ENCODE measurements at regions not wholly inside any gene's neighbourhood (a gene's known extent, or its start where the extent isn't known, plus 50 kb on each side); places are given as distances from the start of the nearest gene placed in this dataset.

DNA sequence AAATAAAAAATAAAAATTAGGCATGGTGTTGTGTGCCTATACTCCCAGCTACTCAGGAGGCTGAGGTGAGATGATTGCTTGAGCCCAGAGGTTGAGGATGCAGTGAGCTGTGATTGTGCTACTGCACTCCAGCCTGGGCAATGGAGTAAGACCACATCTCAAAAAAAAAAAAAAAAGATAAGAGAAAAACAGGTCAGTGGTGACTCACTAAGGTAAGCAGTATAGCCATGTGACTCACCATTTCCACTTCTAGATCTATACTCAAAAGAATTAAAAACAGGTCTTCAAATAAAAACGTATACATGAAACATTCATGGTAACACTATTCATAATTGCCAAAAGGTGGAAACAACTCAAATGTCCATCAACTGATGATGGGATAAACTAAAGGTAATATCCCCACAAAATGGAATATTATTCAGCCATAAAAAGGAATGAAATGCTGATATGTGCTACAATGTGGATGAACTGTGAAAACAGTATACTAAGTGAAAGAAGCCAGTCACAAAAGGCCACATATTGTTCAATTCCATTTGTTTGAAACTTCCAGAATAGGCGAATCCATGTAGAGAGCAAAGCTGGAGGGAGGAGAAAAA lies 75.1 kb downstream of the ZNF281 start:
- Histone ChIP-seq H3K4me3 (no peak overlapping the region), H3K27ac (no peak overlapping the region)
- no peak for DNase-seq (ENCODE audit: low spot score)
- TF ChIP-seq, protein P1, sequence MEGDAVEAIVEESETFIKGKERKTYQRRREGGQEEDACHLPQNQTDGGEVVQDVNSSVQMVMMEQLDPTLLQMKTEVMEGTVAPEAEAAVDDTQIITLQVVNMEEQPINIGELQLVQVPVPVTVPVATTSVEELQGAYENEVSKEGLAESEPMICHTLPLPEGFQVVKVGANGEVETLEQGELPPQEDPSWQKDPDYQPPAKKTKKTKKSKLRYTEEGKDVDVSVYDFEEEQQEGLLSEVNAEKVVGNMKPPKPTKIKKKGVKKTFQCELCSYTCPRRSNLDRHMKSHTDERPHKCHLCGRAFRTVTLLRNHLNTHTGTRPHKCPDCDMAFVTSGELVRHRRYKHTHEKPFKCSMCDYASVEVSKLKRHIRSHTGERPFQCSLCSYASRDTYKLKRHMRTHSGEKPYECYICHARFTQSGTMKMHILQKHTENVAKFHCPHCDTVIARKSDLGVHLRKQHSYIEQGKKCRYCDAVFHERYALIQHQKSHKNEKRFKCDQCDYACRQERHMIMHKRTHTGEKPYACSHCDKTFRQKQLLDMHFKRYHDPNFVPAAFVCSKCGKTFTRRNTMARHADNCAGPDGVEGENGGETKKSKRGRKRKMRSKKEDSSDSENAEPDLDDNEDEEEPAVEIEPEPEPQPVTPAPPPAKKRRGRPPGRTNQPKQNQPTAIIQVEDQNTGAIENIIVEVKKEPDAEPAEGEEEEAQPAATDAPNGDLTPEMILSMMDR (IDR thresholded peaks at IDR 0.05), result no peak

DNA sequence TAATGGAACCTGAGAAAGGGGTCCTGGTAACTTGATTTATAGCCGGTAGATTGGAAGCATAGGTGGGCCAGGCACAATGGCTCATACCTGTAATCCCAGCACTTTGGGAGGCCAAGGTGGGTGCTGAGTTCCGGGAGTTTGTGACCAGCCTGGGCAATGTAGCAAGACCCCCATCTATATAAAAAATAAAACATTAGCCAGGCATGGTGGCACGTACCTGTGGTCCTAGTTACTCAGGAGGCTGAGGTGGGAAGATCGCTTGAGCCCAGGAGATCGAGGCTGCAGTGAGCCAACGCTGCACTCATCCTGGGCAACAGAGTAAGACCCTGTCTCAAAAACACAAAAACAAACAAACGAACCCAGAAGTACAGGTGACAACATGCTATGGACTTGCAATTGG lies 76.5 kb downstream of the ZNF281 start:
- TF ChIP-seq, protein P1 (IDR thresholded peaks at IDR 0.05), result no peak
- no peak overlapping the region for H3K4me3 ChIP-seq
- no peak overlapping the region for H3K27ac ChIP-seq
- DNase-seq (ENCODE audit: low spot score), result no peak

DNA sequence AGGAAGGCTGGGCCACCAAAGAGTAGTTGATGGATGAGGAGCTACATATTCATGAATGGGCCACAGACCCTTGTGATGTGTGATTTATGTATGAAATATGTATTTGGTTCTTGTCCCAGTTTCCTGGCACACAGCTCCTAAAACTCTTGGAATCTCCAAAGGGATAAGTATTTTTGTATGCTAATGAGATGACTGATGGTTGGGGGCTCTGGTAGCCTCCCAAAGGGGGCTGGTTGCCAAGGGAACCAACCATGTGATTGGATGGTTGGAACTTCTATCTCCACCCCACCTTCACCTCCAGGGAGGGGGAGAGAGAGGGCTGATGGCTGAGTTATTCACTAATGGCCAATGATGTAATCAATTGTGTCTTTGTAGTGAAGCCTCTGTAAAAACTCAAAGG lies 77.1 kb downstream of the ZNF281 start:
- H3K27ac ChIP-seq, result no peak overlapping the region
- DNase-seq (ENCODE audit: low spot score), result no peak
- no peak overlapping the region for H3K4me3 ChIP-seq
- TF ChIP-seq, protein P1 (IDR thresholded peaks at IDR 0.05), result no peak

DNA sequence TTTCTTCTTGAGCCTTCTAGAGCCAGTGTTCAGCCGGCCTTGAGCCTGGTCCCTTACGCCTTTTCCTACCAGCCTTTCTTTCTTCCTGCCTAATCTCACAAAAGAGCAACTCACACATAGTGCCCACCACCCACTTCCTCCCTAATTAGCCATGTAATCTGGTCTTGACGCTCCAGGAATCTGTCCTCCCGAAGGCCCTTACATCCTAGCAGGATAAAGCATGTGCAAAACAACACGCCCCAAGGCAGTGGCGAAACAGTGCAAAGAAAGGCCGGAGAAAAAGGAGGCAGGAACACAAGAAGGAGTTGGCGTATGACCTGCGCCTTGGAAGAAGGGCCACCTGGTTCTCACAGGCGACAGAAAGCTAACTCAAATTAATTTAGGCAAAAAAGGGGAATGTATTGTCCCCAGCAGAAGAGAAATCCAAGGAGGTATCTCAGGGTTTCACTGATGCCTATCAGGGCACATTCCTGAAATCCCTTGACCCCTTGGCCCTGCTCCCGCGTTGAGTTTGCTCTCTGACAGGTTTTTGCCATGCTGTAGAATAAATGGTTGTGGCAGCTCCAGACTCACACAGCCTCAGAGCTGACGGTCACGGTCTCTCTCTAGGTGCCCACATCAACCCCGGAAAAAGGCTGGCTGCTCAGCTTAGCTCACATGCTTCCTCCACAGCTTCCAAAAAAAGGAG lies 79.0 kb downstream of the ZNF281 start:
- H3K4me3 ChIP-seq, result no peak overlapping the region
- TF ChIP-seq, protein P1 (IDR thresholded peaks at IDR 0.05), result no peak
- no peak overlapping the region for H3K27ac ChIP-seq
- DNase-seq (ENCODE audit: low spot score), result no peak

DNA sequence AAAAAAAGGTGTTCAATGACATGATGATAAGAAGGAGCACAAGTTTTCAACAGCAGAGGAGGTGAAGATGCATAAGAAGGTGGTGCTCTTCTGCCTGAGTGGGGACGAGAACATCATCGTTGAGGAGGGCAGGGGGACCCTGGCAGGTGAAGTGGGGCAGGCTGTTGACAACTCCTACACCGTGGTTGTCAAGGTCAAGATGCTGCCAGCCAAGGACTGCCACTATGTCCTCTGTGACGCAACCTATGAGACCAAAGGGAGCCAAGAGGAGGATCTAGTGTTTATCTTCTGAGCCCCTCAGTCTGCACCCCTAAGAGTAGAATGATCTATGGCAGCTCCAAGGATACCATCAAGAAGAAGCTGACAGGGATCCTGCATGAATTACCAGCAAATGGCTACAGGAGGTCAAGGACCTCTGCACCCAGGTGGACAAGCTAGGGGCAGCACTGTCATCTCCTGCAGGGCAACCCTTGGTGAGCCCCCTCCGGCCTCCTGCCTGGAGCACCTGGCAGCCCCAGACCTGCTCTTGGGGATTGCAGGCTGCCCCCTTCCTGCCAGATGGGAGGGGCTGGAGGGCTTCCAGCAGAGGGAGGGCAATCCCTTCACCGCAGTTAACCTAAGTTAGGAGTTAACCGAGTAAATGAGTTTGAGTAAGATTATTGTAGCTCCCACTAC lies 80.5 kb downstream of the ZNF281 start:
- H3K4me3 ChIP-seq, result no peak overlapping the region
- TF ChIP-seq, protein P1 (IDR thresholded peaks at IDR 0.05), result no peak
- H3K27ac ChIP-seq, result no peak overlapping the region
- no peak for DNase-seq (ENCODE audit: low spot score)

DNA sequence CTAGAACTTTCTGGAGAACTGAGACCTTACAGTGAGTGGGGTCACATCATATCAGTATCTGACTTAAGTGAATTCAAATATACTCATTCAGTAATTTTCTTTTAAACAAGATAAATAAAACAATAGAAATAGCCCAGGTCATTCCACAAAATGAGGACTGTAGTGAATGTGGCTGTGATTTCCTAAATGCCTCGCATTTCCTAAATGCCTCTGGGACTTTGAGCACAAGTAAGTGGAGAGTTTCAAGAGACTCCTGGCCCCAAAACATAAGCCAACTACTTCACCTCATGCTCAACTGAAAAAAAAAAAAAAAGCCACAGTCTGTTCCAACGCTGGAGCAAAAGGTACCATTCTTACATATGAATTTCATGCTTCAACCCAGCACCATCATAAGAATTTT lies 81.5 kb downstream of the ZNF281 start:
- TF ChIP-seq, protein P1 (IDR thresholded peaks at IDR 0.05), result no peak
- Histone ChIP-seq H3K27ac (no peak overlapping the region), H3K4me3 (no peak overlapping the region)
- no peak for DNase-seq (ENCODE audit: low spot score)
